ENCODE measurements at regions not wholly inside any gene's neighbourhood (a gene's known extent, or its start where the extent isn't known, plus 50 kb on each side); places are given as distances from the start of the nearest gene placed in this dataset.

DNA sequence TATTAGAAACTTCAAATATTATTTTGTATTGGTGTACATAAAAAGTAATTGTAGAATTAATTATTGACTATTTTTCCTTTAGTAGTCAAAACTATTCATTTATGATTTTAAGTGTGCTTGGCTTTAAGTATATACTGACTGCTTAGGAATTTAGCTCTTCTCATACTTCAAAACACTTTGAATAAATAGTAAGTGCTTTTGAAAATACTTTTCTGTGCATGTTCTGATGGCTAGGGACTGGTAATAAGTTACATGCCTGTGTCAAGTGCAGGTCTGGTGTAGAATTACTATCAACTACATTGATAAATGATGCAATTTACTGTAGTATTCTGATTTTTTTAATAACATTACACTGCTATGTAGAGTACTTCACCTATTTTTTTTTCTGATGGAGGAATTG is 397.6 kb upstream of the SGO1 start:
- no peak for DNase-seq
- TF ChIP-seq, protein P1, sequence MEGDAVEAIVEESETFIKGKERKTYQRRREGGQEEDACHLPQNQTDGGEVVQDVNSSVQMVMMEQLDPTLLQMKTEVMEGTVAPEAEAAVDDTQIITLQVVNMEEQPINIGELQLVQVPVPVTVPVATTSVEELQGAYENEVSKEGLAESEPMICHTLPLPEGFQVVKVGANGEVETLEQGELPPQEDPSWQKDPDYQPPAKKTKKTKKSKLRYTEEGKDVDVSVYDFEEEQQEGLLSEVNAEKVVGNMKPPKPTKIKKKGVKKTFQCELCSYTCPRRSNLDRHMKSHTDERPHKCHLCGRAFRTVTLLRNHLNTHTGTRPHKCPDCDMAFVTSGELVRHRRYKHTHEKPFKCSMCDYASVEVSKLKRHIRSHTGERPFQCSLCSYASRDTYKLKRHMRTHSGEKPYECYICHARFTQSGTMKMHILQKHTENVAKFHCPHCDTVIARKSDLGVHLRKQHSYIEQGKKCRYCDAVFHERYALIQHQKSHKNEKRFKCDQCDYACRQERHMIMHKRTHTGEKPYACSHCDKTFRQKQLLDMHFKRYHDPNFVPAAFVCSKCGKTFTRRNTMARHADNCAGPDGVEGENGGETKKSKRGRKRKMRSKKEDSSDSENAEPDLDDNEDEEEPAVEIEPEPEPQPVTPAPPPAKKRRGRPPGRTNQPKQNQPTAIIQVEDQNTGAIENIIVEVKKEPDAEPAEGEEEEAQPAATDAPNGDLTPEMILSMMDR (IDR thresholded peaks at IDR 0.05; ENCODE audit: low read depth, low read length) = no peak
- H3K36me3 ChIP-seq = no peaks in the 10 kb centered on the region
- H3K9me3 ChIP-seq = no peaks in the 10 kb centered on the region
- no peaks in the 10 kb centered on the region for H3K27me3 ChIP-seq
- H3K4me1 ChIP-seq = no peaks in the 10 kb centered on the region
- no peak overlapping the region for H3K4me3 ChIP-seq (ENCODE audit: low read depth, low read length)

DNA sequence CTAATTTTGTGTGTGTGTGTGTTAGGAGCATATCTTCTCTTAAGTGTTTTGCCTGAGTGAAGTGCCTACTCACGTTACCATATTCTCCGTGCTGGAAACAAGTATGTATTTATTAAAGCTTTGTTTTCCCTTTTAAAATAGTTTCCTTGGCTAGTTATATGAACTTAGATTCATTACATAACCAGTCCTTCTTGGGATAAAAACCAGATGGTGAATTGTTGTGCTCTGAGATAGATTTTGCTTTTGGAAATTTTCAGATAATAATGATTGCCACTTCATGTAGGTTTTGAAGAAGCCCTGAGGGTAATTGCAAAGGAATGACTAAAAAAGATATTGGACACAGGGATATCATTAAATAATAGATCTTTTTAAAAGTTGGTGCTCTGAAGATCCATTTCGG is 390.2 kb upstream of the SGO1 start:
- no peaks in the 10 kb centered on the region for H3K36me3 ChIP-seq
- TF ChIP-seq, protein P1 (IDR thresholded peaks at IDR 0.05; ENCODE audit: low read depth, low read length) = no peak
- no peaks in the 10 kb centered on the region for H3K4me1 ChIP-seq
- no peaks in the 10 kb centered on the region for H3K27me3 ChIP-seq
- no peak for DNase-seq
- no peaks in the 10 kb centered on the region for H3K9me3 ChIP-seq
- H3K4me3 ChIP-seq (ENCODE audit: low read depth, low read length) = no peak overlapping the region

DNA sequence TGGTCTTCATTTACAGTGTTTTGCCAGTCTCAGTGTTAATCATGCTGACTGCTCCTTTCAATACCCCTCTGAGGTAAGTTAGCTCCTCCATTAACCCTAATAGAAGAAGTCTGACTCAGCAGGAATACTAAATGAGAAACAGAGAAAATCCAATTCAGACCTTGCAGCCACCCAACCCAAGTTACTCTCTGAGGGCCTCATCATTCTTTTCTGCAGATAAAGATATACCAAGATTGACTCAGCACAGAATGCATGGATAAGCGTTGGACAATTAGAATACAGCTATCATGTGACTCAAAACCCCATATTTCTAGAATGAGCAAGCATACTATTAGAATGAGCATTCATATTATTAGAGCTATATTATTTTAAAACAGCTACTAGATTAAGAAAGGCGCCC is 389.1 kb upstream of the SGO1 start:
- Histone ChIP-seq H3K36me3 (no peaks in the 10 kb centered on the region), H3K27me3 (no peaks in the 10 kb centered on the region), H3K9me3 (no peaks in the 10 kb centered on the region), H3K4me3 (ENCODE audit: low read depth, low read length) (no peak overlapping the region), H3K4me1 (no peaks in the 10 kb centered on the region)
- TF ChIP-seq, protein P1 (IDR thresholded peaks at IDR 0.05; ENCODE audit: low read depth, low read length) = no peak
- no peak for DNase-seq

DNA sequence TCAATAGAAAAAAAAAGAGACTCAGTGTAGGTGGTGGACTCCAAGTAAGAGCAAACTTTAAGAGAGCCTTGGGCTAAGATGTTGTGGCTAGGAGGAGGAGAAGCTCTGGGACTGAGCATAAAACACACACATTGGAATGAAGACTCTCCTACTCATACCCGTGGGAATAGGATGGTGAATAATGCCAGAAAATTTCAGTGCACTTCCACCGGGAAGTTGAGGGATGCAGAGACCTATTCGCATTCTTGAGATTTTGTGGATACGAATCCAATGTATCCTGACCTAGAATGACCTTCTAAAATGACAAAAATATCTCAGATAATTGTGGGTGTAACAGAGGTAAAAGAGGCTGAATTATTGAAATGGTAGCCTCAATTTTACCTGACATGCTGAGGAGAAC is 388.7 kb upstream of the SGO1 start:
- Histone ChIP-seq H3K36me3 (no peaks in the 10 kb centered on the region), H3K4me1 (no peaks in the 10 kb centered on the region), H3K9me3 (no peaks in the 10 kb centered on the region), H3K27me3 (no peaks in the 10 kb centered on the region), H3K4me3 (ENCODE audit: low read depth, low read length) (no peak overlapping the region)
- no peak for DNase-seq
- TF ChIP-seq, protein P1 (IDR thresholded peaks at IDR 0.05; ENCODE audit: low read depth, low read length) = no peak

DNA sequence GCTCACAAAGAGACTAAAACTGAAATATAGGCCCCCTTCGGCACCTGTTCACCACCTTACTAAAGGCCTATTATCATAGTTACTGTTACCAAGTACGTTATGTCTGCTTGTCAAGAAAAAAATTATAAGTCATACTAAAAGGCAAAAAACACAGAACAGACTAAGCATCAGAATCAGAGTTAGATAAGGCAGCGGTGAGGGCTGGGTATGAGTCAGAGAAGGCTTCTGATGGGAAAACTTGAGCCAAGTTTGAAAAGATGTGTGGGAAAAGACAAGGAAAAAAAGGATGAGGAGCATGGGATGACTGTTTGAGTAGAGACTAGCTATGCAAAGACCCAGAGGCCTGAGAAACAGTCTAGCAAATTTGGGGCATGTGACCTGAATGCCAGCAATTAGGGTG is 387.2 kb upstream of the SGO1 start:
- no peak overlapping the region for H3K4me3 ChIP-seq (ENCODE audit: low read depth, low read length)
- no peaks in the 10 kb centered on the region for H3K4me1 ChIP-seq
- no peaks in the 10 kb centered on the region for H3K9me3 ChIP-seq
- no peaks in the 10 kb centered on the region for H3K27me3 ChIP-seq
- no peak for DNase-seq
- TF ChIP-seq, protein P1 (IDR thresholded peaks at IDR 0.05; ENCODE audit: low read depth, low read length) = no peak
- H3K36me3 ChIP-seq = no peaks in the 10 kb centered on the region

DNA sequence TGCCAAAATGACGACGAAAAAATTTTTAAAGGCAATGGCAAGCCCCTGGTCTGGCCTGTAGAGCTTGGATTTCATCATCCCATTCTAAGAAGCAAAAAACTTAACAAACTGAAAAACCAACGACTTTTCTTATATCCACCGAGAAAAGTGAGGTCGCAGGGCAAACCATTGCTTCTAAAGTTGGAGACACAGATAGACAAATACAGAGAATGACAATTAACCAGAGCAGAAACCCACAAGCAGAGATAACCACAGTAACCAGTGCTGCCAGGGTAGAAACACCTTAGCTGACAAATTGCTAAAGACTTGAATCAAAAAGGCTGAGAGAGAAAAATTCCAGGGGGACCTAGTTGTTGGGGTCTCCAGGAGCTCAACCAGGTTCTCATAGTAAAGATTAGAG is 386.5 kb upstream of the SGO1 start:
- H3K27me3 ChIP-seq = no peaks in the 10 kb centered on the region
- H3K9me3 ChIP-seq = no peaks in the 10 kb centered on the region
- no peaks in the 10 kb centered on the region for H3K4me1 ChIP-seq
- no peaks in the 10 kb centered on the region for H3K36me3 ChIP-seq
- DNase-seq = no peak
- TF ChIP-seq, protein P1 (IDR thresholded peaks at IDR 0.05; ENCODE audit: low read depth, low read length) = no peak
- H3K4me3 ChIP-seq (ENCODE audit: low read depth, low read length) = no peak overlapping the region

Data from BE2C (cell line).